Lung (tissue), 11 donors: ENCODE measurements at regions not wholly inside any gene's neighbourhood (a gene's known extent, or its start where the extent isn't known, plus 50 kb on each side); places are given as distances from the start of the nearest gene placed in this dataset.

ENCODE experiments used
- ATAC-seq: fragments of 200-7000 bp; cut with Tn5 transposase; one replicate; pipeline ENCODE4 v1.9.1; 2020; ENCODE audit warnings: moderate number of reproducible peaks; ENCODE audit not compliant: insufficient read depth, low FRiP score
- DNase-seq, 3 donors: peaks; one replicate each; pipeline ENCODE4 v3.0.0-alpha.2; 2013 to 2017
- H3K27ac ChIP-seq, 2 donors: one replicate each; pipeline ENCODE4 v1.5.1; 2013; ENCODE audit warnings: mild to moderate bottlenecking in 2 of 2, moderate library complexity in 2 of 2, control low read depth in 1 of 2, inconsistent platforms in 1 of 2, low read depth in 1 of 2, low read length in 1 of 2
- H3K27me3 ChIP-seq, 3 donors: one replicate each; pipeline ENCODE4 v1.5.1; 2013; ENCODE audit warnings: low read length in 2 of 3; ENCODE audit not compliant: control insufficient read depth in 3 of 3, insufficient read depth in 3 of 3
- H3K36me3 ChIP-seq, 4 donors: one replicate each; pipeline ENCODE4 v1.5.1; 2013; ENCODE audit warnings: low read length in 4 of 4, mild to moderate bottlenecking in 1 of 4, moderate library complexity in 1 of 4; ENCODE audit not compliant: control insufficient read depth in 4 of 4, insufficient read depth in 4 of 4
- H3K4me1 ChIP-seq, 5 donors: one replicate each; pipeline ENCODE4 v1.5.1; 2013; ENCODE audit warnings: low read length in 5 of 5, mild to moderate bottlenecking in 2 of 5, moderate library complexity in 1 of 5; ENCODE audit not compliant: control insufficient read depth in 5 of 5, insufficient read depth in 5 of 5
- H3K4me3 ChIP-seq: one replicate; pipeline ENCODE4 v1.5.1; 2013; ENCODE audit warnings: mild to moderate bottlenecking, control low read depth, moderate library complexity
- H3K9ac ChIP-seq, 2 donors: one replicate each; pipeline ENCODE4 v1.5.1; 2013; ENCODE audit warnings: low read length in 2 of 2, control low read depth in 1 of 2; ENCODE audit not compliant: insufficient read depth in 1 of 2
- H3K9me3 ChIP-seq, 4 donors: one replicate each; pipeline ENCODE4 v1.5.1; 2013; ENCODE audit warnings: low read length in 3 of 4, mild to moderate bottlenecking in 1 of 4, moderate library complexity in 1 of 4; ENCODE audit not compliant: control insufficient read depth in 4 of 4, insufficient read depth in 3 of 4
- WGBS, 2 donors: extraction: QIAGEN DNeasy Blood & Tissue Kit; methylation state at CpG; one replicate each; pipeline ENCODE4 v1.1.7; 2013; 5-methylcytosine and 5-hydroxymethylcytosine counted together
- TF ChIP-seq, protein P1 (sequence below): IDR thresholded peaks from 2 replicates; pipeline ENCODE4 v1.5.1; 2012; ENCODE audit warnings: mild to moderate bottlenecking; ENCODE audit errors: control extremely low read depth, extremely low read depth
- donor health status: control.
- donor health status: control.
- donor health status: Bipolar disorder and iron deficiency.
- donor health status: healthy.
- donor health status: DM: yes; HTN: yes; CAD: no.

DNA sequence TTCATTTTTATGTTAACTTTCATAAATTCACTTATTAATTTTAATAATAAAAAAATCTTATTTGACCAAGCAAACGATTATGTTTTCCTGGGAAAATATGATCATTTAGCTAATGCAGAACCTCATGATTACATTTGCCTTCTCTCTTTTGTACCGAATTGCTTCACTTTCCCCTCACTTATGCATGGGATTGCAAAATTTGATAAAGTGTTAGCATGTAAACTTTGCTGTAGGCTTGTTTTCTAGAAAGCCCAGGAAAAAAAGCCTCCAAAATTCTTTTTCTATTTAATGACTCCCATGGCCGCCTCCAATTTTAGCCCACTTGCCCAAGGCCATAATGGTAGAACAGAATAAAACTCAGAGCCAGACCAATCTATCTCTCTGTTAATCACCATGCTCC is 82.8 kb upstream of the FBXL7 start:
- DNase-seq = peak in 2 of 3 donors; percentile 71 to 90
- Histone ChIP-seq H3K36me3 (no peaks in the 10 kb centered on the region), H3K27me3 (no peaks in the 10 kb centered on the region), H3K27ac (no peak overlapping the region), H3K9ac (no peak overlapping the region), H3K4me1 (peaks cover 0 to 14% (median 2%) of the 10 kb centered on the region in 5 donors), H3K4me3 (no peak overlapping the region), H3K9me3 (no peaks in the 10 kb centered on the region)
- 84 to 91% methylated on average over 3 of the region's 3 CpGs for WGBS, 2 donors
- ATAC-seq = no peak
- TF ChIP-seq, protein P1, sequence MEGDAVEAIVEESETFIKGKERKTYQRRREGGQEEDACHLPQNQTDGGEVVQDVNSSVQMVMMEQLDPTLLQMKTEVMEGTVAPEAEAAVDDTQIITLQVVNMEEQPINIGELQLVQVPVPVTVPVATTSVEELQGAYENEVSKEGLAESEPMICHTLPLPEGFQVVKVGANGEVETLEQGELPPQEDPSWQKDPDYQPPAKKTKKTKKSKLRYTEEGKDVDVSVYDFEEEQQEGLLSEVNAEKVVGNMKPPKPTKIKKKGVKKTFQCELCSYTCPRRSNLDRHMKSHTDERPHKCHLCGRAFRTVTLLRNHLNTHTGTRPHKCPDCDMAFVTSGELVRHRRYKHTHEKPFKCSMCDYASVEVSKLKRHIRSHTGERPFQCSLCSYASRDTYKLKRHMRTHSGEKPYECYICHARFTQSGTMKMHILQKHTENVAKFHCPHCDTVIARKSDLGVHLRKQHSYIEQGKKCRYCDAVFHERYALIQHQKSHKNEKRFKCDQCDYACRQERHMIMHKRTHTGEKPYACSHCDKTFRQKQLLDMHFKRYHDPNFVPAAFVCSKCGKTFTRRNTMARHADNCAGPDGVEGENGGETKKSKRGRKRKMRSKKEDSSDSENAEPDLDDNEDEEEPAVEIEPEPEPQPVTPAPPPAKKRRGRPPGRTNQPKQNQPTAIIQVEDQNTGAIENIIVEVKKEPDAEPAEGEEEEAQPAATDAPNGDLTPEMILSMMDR = no peak

DNA sequence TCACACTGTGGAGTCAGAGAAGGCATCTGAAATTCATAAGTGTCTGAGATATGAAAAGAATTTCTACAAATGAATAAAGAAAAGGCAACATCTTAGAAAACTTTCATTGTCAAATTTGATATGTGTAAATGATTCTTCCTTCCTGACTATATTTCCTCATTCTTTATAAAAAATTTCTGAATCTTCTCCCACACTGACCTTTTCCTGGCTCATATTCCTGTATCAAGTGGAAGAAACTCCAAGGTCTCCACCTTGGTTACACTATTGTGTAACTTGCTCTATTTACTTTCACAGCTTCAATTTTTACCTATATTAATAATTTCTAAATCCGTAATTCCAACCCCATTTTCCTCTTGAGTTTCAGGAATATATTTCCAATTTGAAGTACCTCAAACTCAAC is 93.5 kb upstream of the FBXL7 start:
- Histone ChIP-seq H3K27ac (no peak overlapping the region), H3K4me3 (no peak overlapping the region), H3K9ac (no peak overlapping the region), H3K4me1 (no peaks in the 10 kb centered on the region), H3K27me3 (no peaks in the 10 kb centered on the region), H3K9me3 (peaks cover 0 to 4% (median 0%) of the 10 kb centered on the region in 4 donors), H3K36me3 (no peaks in the 10 kb centered on the region)
- TF ChIP-seq, protein P1 = no peak
- ATAC-seq (no peak), DNase-seq (no peak)
- WGBS, 2 donors = 77 to 95% methylated on average over 1 of the region's 1 CpG

DNA sequence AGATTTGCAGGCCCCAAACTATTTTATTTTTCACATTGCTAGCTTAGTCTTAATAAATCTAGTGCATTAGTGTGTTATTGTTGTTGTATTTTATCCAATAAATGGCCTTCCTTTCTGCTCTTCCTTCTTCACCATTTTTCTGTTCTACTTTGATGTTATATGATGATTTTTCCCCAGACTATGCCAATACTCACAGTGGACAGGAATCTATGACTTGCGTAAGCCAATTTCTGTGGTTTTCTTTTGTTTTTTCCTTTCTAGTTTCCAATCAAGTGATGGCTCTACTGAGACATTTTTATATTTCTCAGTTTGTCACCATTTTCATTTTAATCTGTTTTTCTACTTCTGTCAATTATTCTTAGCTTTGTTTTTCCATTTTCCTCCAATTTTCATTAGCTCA is 106.8 kb upstream of the FBXL7 start:
- no peak for DNase-seq
- H3K27me3 ChIP-seq = no peaks in the 10 kb centered on the region
- TF ChIP-seq, protein P1 = no peak
- no peak overlapping the region for H3K4me3 ChIP-seq
- no peaks in the 10 kb centered on the region for H3K36me3 ChIP-seq
- no peak for ATAC-seq
- peaks cover 0 to 12% (median 0%) of the 10 kb centered on the region in 5 donors for H3K4me1 ChIP-seq
- H3K9me3 ChIP-seq = no peaks in the 10 kb centered on the region
- 97 to 98% methylated on average over 1 of the region's 1 CpG for WGBS, 2 donors
- H3K9ac ChIP-seq = no peak overlapping the region
- H3K27ac ChIP-seq = no peak overlapping the region

DNA sequence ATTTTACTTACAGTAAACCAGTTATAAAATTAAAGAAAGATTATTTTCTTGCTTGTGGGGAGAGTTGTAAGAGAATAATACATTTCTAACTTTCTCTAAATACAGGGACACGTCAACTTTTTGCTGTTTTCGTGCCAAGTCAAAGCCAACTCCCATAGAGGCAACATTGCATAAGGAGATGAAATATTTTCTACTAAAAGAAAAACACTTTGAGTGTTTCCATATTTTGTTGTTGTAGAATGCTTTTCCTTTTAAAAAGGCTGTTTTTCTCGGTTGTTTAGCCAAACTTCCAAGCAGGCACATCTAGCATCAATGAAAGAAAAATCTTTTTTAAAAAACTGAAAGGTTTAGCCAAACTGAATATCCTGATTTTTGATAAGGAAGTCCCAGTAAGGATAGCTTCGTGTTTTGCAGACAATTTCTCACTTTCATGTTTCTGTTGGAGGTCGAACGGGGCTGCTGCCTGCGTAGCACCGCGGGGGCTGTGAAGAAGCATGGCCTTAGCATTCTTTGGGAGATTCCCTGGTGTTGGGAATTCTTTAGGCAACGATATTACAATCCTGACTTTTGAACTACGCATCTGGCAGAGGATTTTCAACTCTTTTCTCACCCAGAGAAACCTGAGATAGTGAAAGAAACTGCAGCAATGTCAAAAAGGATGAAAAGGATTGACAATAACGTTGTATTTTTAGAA is 108.1 kb upstream of the FBXL7 start:
- TF ChIP-seq, protein P1 = no peak
- ATAC-seq = no peak
- no peaks in the 10 kb centered on the region for H3K9me3 ChIP-seq
- H3K4me3 ChIP-seq = no peak overlapping the region
- H3K36me3 ChIP-seq = no peaks in the 10 kb centered on the region
- H3K27ac ChIP-seq = no peak overlapping the region
- no peaks in the 10 kb centered on the region for H3K27me3 ChIP-seq
- DNase-seq = peak in 2 of 3 donors; percentile 63 to 72
- H3K9ac ChIP-seq = no peak overlapping the region
- WGBS, 2 donors = 58 to 68% methylated on average over 12 of the region's 12 CpGs
- peaks cover 0 to 12% (median 0%) of the 10 kb centered on the region in 5 donors for H3K4me1 ChIP-seq
